B cell (primary cell): ENCODE measurements at regions not wholly inside any gene's neighbourhood (a gene's known extent, or its start where the extent isn't known, plus 50 kb on each side); places are given as distances from the start of the nearest gene placed in this dataset.

Experiments used
- ATAC-seq: fragments of 200-7000 bp; cut with Tn5 transposase; one replicate; pipeline ENCODE4 v1.10.0; 2021; ENCODE audit warnings: low read depth, mild to moderate bottlenecking, moderate number of reproducible peaks, moderate library complexity
- CTCF ChIA-PET: fragments of 350-600 bp; sonication (Branson Sonifier 250); formaldehyde crosslinking; loops from one replicate; lab custom pipeline; 2021; ENCODE audit warnings: antibody characterized with exemption, inconsistent platforms; lab: Charles Lee
- POLR2A ChIA-PET: fragments of 350-600 bp; sonication (Branson Sonifier 250); formaldehyde crosslinking; loops from one replicate; lab custom pipeline; 2021; ENCODE audit warnings: antibody characterized with exemption; lab: Charles Lee
- DNase-seq: peaks from one replicate; pipeline ENCODE4 v3.0.0; 2013
- H2AFZ ChIP-seq: 2 replicates; pipeline ENCODE4 v1.6.1; 2012; ENCODE audit warnings: mild to moderate bottlenecking, low read depth, low read length; ENCODE audit not compliant: insufficient read depth, poor library complexity, severe bottlenecking
- H3K27ac ChIP-seq, 2 donors: 1 replicate in 1 of 2; 2 replicates in 1 of 2; pipeline ENCODE4 v1.5.1; 2012 to 2013; ENCODE audit warnings: low read length in 2 of 2, mild to moderate bottlenecking in 2 of 2, moderate library complexity in 1 of 2
- H3K27me3 ChIP-seq, 4 experiments: fragments of 200-600 bp in 1 of 4; sonication (generic) in 1 of 4; replicated peaks in 1 of 4; 1 replicate in 2 of 4; 2 replicates in 2 of 4; pipeline versions ENCODE4 v1.6.1 to v1.7.0; 2013 to 2016; ENCODE audit warnings: low read length in 3 of 4, mild to moderate bottlenecking in 2 of 4, mixed read lengths in 1 of 4, moderate library complexity in 1 of 4; ENCODE audit not compliant: insufficient read depth in 4 of 4, control insufficient read depth in 3 of 4; ENCODE audit errors: control extremely low read depth in 1 of 4
- H3K36me3 ChIP-seq, 2 experiments: replicated peaks in 1 of 2; 1 replicate in 1 of 2; 2 replicates in 1 of 2; pipeline versions ENCODE4 v1.6.1 to v1.7.1; 2013; ENCODE audit warnings: low read length in 1 of 2; ENCODE audit not compliant: insufficient read depth in 2 of 2, control insufficient read depth in 1 of 2; ENCODE audit errors: control extremely low read depth in 1 of 2, extremely low read depth in 1 of 2
- H3K4me1 ChIP-seq, 2 donors: fragments of 200-600 bp in 1 of 2; sonication (generic) in 1 of 2; 1 replicate in 1 of 2; 2 replicates in 1 of 2; pipeline versions ENCODE4 v1.5.1 to v1.6.1; 2013 to 2017; ENCODE audit warnings: low read length in 2 of 2; ENCODE audit not compliant: control insufficient read depth in 2 of 2, insufficient read depth in 2 of 2
- H3K4me2 ChIP-seq: replicated peaks from 2 replicates; pipeline ENCODE3; 2012; ENCODE audit warnings: mild to moderate bottlenecking, low read depth, low read length; ENCODE audit not compliant: poor library complexity, severe bottlenecking
- H3K4me3 ChIP-seq, 5 experiments: fragments of 200-600 bp in 1 of 5; sonication (generic) in 1 of 5; 1 replicate in 3 of 5; 2 replicates in 2 of 5; pipeline versions ENCODE4 v1.5.1 to v1.7.0; 2011 to 2016; ENCODE audit warnings: low read length in 4 of 5, mild to moderate bottlenecking in 4 of 5, low read depth in 2 of 5, control low read depth in 1 of 5, moderate library complexity in 1 of 5; ENCODE audit not compliant: insufficient read depth in 1 of 5; ENCODE audit errors: control extremely low read depth in 1 of 5, extremely low read depth in 1 of 5
- H3K79me2 ChIP-seq: fragments of 200-600 bp; sonication (generic); one replicate; pipeline ENCODE4 v1.6.0; 2016; ENCODE audit warnings: low read length; ENCODE audit not compliant: control insufficient read depth, insufficient read depth
- H3K9ac ChIP-seq: fragments of 200-600 bp; sonication (generic); 2 replicates; pipeline ENCODE4 v1.6.1; 2017; ENCODE audit warnings: mild to moderate bottlenecking, low read length, moderate library complexity
- H3K9me3 ChIP-seq, 3 donors: one replicate each; pipeline versions ENCODE4 v1.6.1 to v1.7.1; 2013; ENCODE audit warnings: low read length in 2 of 3; ENCODE audit not compliant: control insufficient read depth in 2 of 3, insufficient read depth in 1 of 3; ENCODE audit errors: control extremely low read depth in 1 of 3
- H4K20me1 ChIP-seq: 2 replicates; pipeline ENCODE4 v1.6.0; 2012; ENCODE audit warnings: mild to moderate bottlenecking, low read length; ENCODE audit not compliant: insufficient read depth, control insufficient read depth, poor library complexity, severe bottlenecking
- H3K27ac Mint-ChIP-seq: one replicate; pipeline ENCODE4 v1.8.0; 2021; ENCODE audit warnings: mixed read lengths
- H3K27me3 Mint-ChIP-seq: one replicate; pipeline ENCODE4 v1.8.0; 2021; ENCODE audit warnings: mixed read lengths
- H3K4me1 Mint-ChIP-seq: one replicate; pipeline ENCODE4 v1.8.0; 2021; ENCODE audit warnings: mixed read lengths
- H3K4me3 Mint-ChIP-seq: one replicate; pipeline ENCODE4 v1.8.0; 2021; ENCODE audit warnings: mixed read lengths
- H3K9me3 Mint-ChIP-seq: one replicate; pipeline ENCODE4 v1.8.0; 2022; ENCODE audit warnings: mixed read lengths; ENCODE audit not compliant: insufficient read depth
- EZH2 ChIP-seq: IDR thresholded peaks from 2 replicates; pipeline ENCODE4 v1.6.1; 2012; ENCODE audit warnings: borderline replicate concordance, low read depth, mild to moderate bottlenecking, moderate library complexity, low read length; ENCODE audit not compliant: insufficient read depth, poor library complexity, severe bottlenecking
- whole genome bisulfite sequencing: methylation state at CpG from one replicate; pipeline ENCODE4 v1.1.5; 2013; ENCODE audit warnings: missing lambda C conversion rate; ENCODE audit not compliant: insufficient coverage; 5-methylcytosine and 5-hydroxymethylcytosine counted together
- intact Hi-C: fragments of 100-400 bp; cut with micrococcal nuclease; formaldehyde crosslinking; loops from one replicate; pipeline ENCODE4 v1.10.0; 2022
- TF ChIP-seq, protein P1 (sequence below): fragments of 200-600 bp; IDR thresholded peaks from one replicate; pipeline ENCODE4 v1.8.0; 2022; ENCODE audit warnings: antibody characterized with exemption, mild to moderate bottlenecking

DNA sequence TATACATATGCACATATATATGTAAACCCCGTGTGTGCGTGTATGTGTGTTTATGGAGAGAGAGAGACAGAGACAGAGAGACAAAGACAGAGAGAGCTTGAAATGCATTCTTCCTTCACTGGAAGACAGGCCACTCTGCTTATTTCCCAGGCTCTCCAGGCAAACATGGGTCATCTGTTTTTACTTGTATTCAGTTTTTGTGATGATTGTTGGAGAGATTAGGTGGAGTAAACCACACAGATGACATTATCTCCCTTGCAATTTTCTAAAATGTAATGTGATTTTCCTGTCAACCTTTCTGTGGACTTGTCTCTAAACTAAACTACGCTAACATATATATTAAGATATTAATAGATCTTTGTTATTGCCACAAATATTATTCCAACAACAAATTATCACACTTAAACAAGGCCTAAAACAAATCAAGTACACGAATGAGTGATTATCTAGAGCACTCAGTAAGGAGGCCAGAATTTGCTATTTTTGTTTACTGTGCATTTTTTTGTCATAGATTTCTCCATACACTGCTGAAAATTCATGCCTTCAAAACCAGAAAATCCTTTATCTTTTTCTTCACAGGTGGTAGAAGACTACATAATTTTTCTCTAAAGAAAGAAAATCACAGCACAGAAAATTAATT, 251.8 kb upstream of the SLIT2 start:
- Histone ChIP-seq H3K36me3 (no peaks in the 10 kb centered on the region), H3K27me3 (no peaks in the 10 kb centered on the region), H3K9ac (no peak overlapping the region), H3K79me2 (no peaks in the 10 kb centered on the region), H3K4me1 (no peaks in the 10 kb centered on the region), H4K20me1 (no peaks in the 10 kb centered on the region), H3K27ac (no peak overlapping the region), H3K4me2 (no peak overlapping the region), H3K9me3 (peaks cover 0 to 6% (median 0%) of the 10 kb centered on the region in 3 donors), H3K4me3 (no peak overlapping the region), H2AFZ (no peak overlapping the region)
- ATAC-seq (no peak), DNase-seq (no peak)
- intact Hi-C loops: no loop called here
- TF ChIP-seq, protein P1, sequence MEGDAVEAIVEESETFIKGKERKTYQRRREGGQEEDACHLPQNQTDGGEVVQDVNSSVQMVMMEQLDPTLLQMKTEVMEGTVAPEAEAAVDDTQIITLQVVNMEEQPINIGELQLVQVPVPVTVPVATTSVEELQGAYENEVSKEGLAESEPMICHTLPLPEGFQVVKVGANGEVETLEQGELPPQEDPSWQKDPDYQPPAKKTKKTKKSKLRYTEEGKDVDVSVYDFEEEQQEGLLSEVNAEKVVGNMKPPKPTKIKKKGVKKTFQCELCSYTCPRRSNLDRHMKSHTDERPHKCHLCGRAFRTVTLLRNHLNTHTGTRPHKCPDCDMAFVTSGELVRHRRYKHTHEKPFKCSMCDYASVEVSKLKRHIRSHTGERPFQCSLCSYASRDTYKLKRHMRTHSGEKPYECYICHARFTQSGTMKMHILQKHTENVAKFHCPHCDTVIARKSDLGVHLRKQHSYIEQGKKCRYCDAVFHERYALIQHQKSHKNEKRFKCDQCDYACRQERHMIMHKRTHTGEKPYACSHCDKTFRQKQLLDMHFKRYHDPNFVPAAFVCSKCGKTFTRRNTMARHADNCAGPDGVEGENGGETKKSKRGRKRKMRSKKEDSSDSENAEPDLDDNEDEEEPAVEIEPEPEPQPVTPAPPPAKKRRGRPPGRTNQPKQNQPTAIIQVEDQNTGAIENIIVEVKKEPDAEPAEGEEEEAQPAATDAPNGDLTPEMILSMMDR: no peak
- no peak for TF ChIP-seq EZH2
- Mint-ChIP-seq H3K27me3 (no peaks in the 10 kb centered on the region), H3K9me3 (no peaks in the 10 kb centered on the region), H3K4me3 (no peak overlapping the region), H3K4me1 (no peaks in the 10 kb centered on the region), H3K27ac (no peak overlapping the region)
- ChIA-PET CTCF (no interaction called here), POLR2A (no interaction called here)
- no CpG with 5 or more reads among the region's 4 CpGs for WGBS

DNA sequence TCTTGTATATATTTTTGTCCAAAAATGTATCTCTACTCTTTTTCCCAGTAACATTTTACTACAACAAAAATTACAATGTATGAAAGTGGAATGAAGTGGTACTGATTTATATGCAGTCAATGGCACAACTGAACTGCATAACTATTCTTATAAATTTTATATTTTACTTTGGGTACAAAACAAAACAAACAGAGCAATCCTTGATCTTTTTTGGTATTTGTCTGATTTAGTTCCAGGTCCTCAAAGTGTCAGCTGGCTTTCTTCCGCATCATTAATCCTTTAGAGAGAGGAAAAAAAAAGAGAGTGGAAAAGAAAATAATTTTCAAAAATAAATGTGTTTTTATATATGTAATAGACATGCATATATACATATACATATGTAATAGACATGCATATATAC, 252.4 kb upstream of the SLIT2 start:
- Mint-ChIP-seq H3K27me3 (no peaks in the 10 kb centered on the region), H3K4me1 (no peaks in the 10 kb centered on the region), H3K9me3 (no peaks in the 10 kb centered on the region), H3K4me3 (no peak overlapping the region), H3K27ac (no peak overlapping the region)
- TF ChIP-seq EZH2: no peak
- TF ChIP-seq, protein P1: no peak
- ChIA-PET CTCF (no interaction called here), POLR2A (no interaction called here)
- H3K4me1 ChIP-seq: no peaks in the 10 kb centered on the region
- intact Hi-C loops: no loop called here
- H3K4me2 ChIP-seq: no peak overlapping the region
- no peak overlapping the region for H3K27ac ChIP-seq
- no CpG with 5 or more reads among the region's 1 CpG for WGBS
- no peaks in the 10 kb centered on the region for H3K27me3 ChIP-seq
- DNase-seq: no peak
- H3K79me2 ChIP-seq: no peaks in the 10 kb centered on the region
- no peak overlapping the region for H2AFZ ChIP-seq
- no peak for ATAC-seq
- H3K9ac ChIP-seq: no peak overlapping the region
- H3K36me3 ChIP-seq: no peaks in the 10 kb centered on the region
- no peaks in the 10 kb centered on the region for H4K20me1 ChIP-seq
- H3K4me3 ChIP-seq: no peak overlapping the region
- H3K9me3 ChIP-seq: no peaks in the 10 kb centered on the region
